AG09309 (cell line): ENCODE measurements at regions not wholly inside any gene's neighbourhood (a gene's known extent, or its start where the extent isn't known, plus 50 kb on each side); places are given as distances from the start of the nearest gene placed in this dataset.
"Not testable (repeated sequence)": the region's sequence is repeated elsewhere in the genome, so short reads cannot be mapped to it uniquely, and the experiment has no call there.

Source experiments
- DNase-seq: peaks from one replicate; pipeline ENCODE4 v3.0.0-alpha.2; 2010; ENCODE audit warnings: low read depth
- H3K4me3 ChIP-seq: 2 replicates; pipeline ENCODE4 v1.5.1; 2011; ENCODE audit warnings: mild to moderate bottlenecking, low read depth, low read length, moderate library complexity; ENCODE audit not compliant: control insufficient read depth
- TF ChIP-seq, protein P1 (sequence below): IDR thresholded peaks from 2 replicates; pipeline ENCODE4 v1.5.1; 2011; ENCODE audit warnings: mild to moderate bottlenecking, low read depth, low read length, inconsistent platforms; ENCODE audit not compliant: insufficient read depth, control insufficient read depth; ENCODE audit errors: missing control alignments

GRCh38 chr1:60634106-60634505, 448.3 kb upstream of the NFIA start:
- DNase-seq: no peak
- TF ChIP-seq, protein P1, sequence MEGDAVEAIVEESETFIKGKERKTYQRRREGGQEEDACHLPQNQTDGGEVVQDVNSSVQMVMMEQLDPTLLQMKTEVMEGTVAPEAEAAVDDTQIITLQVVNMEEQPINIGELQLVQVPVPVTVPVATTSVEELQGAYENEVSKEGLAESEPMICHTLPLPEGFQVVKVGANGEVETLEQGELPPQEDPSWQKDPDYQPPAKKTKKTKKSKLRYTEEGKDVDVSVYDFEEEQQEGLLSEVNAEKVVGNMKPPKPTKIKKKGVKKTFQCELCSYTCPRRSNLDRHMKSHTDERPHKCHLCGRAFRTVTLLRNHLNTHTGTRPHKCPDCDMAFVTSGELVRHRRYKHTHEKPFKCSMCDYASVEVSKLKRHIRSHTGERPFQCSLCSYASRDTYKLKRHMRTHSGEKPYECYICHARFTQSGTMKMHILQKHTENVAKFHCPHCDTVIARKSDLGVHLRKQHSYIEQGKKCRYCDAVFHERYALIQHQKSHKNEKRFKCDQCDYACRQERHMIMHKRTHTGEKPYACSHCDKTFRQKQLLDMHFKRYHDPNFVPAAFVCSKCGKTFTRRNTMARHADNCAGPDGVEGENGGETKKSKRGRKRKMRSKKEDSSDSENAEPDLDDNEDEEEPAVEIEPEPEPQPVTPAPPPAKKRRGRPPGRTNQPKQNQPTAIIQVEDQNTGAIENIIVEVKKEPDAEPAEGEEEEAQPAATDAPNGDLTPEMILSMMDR: no peak
- H3K4me3 ChIP-seq: no peak overlapping the region

- no peak overlapping the region for H3K4me3 ChIP-seq
- TF ChIP-seq, protein P1: no peak
- DNase-seq: no peak
Observed at GRCh38 chr1:60622486-60622885, 459.9 kb upstream of the NFIA start.

DNA sequence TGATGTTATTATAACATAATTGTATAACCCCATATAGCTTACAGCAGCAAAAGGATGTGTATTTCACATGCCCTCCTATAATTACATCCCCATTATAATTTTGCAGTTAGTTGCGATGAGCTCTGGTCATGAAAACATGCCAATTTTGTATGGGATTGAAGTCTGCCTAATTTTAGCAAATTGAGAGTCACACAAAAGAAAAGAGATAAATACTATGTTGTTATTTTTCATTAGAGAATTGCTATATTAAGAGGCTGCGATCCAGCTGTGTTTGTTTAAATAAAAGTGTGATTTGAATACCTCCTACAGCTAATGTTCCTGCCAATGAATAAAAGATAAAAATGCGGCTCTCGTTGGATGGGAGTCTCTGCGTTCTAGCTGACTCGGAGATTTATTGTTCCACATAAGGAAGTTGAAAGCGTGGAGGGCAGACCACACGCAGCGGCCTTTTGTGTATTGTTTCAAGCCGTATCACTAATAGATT, 461.0 kb upstream of the NFIA start:
- DNase-seq: no peak
- TF ChIP-seq, protein P1: no peak
- H3K4me3 ChIP-seq: no peak overlapping the region

GRCh38 chr1:60620087-60620486, 462.3 kb upstream of the NFIA start:
- TF ChIP-seq, protein P1: no peak
- DNase-seq: no peak
- H3K4me3 ChIP-seq: no peak overlapping the region

- no peak for DNase-seq
- H3K4me3 ChIP-seq: no peak overlapping the region
- TF ChIP-seq, protein P1: no peak
Observed at GRCh38 chr1:60619581-60619980, 462.8 kb upstream of the NFIA start.

- DNase-seq: no peak
- TF ChIP-seq, protein P1: no peak
- no peak overlapping the region for H3K4me3 ChIP-seq
Observed at GRCh38 chr1:60615666-60616065, 466.7 kb upstream of the NFIA start.

DNA sequence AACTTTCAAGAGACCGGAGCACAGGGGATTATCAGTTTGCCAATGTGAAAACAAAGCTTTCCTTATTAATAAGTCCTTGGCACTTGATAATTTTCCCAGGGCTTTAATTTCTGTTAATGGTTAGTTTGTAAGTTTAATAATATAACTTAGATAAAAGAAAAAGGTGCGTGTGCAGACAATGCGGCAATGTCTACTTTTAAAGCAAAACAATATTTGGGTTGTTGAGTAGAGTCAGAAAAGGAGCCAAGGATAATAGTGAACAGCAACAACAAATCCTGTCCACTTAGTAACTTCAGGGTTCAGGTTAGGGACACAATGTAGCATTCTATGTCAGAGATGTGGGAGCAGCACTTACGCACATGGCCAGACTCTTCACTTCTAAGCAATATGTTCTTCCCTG, 469.6 kb upstream of the NFIA start:
- DNase-seq: no peak
- TF ChIP-seq, protein P1: no peak
- H3K4me3 ChIP-seq: no peak overlapping the region

DNA sequence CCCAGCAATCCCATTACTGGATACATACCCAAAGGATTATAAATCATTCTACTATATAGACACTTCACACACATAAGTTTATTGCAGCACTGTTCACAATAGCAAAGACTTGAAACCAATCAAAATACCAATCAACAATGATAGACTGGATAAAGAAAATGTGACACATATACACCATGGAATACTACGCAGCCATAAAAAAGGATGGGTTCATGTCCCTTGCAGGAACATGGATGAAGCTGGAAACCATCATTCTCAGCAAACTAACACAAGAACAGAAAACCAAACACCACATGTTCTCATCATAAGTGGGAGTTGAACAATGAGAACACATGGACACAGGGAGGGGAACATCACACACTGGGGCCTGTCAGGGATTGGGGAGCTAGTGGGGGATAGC, 475.4 kb upstream of the NFIA start:
- not testable (repeated sequence) for H3K4me3 ChIP-seq

More for the DNA sequence above, 475.4 kb upstream of the NFIA start:
- not testable (repeated sequence) for DNase-seq
